Breast epithelium (tissue), 4 donors: ENCODE measurements at regions not wholly inside any gene's neighbourhood (a gene's known extent, or its start where the extent isn't known, plus 50 kb on each side); places are given as distances from the start of the nearest gene placed in this dataset.

Source experiments
- DNase-seq, 2 donors: peaks; one replicate each; pipeline ENCODE4 v3.0.0-alpha.2; 2019; ENCODE audit warnings: low spot score in 2 of 2
- H3K27ac ChIP-seq, 2 donors: fragments of 200-600 bp; sonication (generic) in 1 of 2; one replicate each; pipeline ENCODE4 v1.5.1; 2016 to 2019; ENCODE audit warnings: mild to moderate bottlenecking in 1 of 2
- H3K27me3 ChIP-seq, 2 donors: fragments of 200-600 bp; sonication (generic) in 1 of 2; one replicate each; pipeline versions ENCODE4 v1.5.1 to v1.6.0; 2017 to 2019; ENCODE audit warnings: control low read depth in 1 of 2, mild to moderate bottlenecking in 1 of 2
- H3K36me3 ChIP-seq: fragments of 200-600 bp; one replicate; pipeline ENCODE4 v1.5.1; 2019
- H3K4me1 ChIP-seq, 2 donors: fragments of 200-600 bp; sonication (generic); one replicate each; pipeline ENCODE4 v1.5.1; 2016 to 2019; ENCODE audit warnings: control low read depth in 1 of 2
- H3K4me3 ChIP-seq, 3 donors: fragments of 200-600 bp; sonication (generic); 1 replicate in 2 of 3; 2 replicates in 1 of 3; pipeline ENCODE4 v1.5.1; 2016 to 2019; ENCODE audit warnings: mild to moderate bottlenecking in 3 of 3, moderate library complexity in 2 of 3
- H3K9me3 ChIP-seq, 2 donors: fragments of 200-600 bp; sonication (generic) in 1 of 2; one replicate each; pipeline ENCODE4 v1.5.1; 2016 to 2019; ENCODE audit warnings: control low read depth in 1 of 2
- POLR2A ChIP-seq: fragments of 450-650 bp; IDR thresholded peaks from one replicate; pipeline ENCODE4 v1.6.1; 2016; ENCODE audit warnings: antibody characterized with exemption, mild to moderate bottlenecking, moderate library complexity
- POLR2AphosphoS5 ChIP-seq, 3 donors: sonication (generic); formaldehyde crosslinking; IDR thresholded peaks; one replicate each; pipeline ENCODE4 v1.6.1; 2017; ENCODE audit warnings: antibody characterized with exemption in 3 of 3
- intact Hi-C: fragments of 100-400 bp; cut with DNase I; formaldehyde crosslinking; loops from one replicate; pipeline ENCODE4 v1.15.1; 2023; ENCODE audit warnings: low total_unique reads
- TF ChIP-seq, protein P1 (sequence below), 3 donors: fragments of 450-650 bp; IDR thresholded peaks; one replicate each; pipeline ENCODE4 v1.5.1; 2016 to 2017; ENCODE audit warnings: antibody characterized with exemption in 3 of 3, mild to moderate bottlenecking in 3 of 3, moderate library complexity in 3 of 3

DNA sequence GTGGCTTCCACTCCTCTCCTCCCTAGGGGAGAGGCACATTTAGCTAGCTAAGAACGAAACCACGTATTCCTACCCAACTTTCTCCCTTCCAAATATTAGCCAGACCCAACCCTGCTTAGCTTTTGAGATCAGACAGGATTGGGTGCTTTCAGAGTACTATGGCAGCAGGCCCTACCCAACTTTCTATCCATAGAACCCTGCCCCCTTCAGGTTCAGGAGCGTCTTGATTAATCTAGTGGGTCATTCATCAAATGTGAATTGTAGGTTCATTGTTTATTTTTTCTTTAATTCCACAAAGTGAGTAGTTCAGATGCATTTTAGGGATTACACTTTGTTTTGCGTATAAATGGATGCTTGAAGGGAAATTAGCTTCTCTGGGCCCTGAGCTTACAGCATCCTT, 188.3 kb downstream of the MIB1 start:
- no peak overlapping the region for H3K27ac ChIP-seq
- no peaks in the 10 kb centered on the region for H3K9me3 ChIP-seq
- TF ChIP-seq POLR2AphosphoS5 (IDR thresholded peaks at IDR 0.05) (no peak), POLR2A (no peak)
- TF ChIP-seq, protein P1, sequence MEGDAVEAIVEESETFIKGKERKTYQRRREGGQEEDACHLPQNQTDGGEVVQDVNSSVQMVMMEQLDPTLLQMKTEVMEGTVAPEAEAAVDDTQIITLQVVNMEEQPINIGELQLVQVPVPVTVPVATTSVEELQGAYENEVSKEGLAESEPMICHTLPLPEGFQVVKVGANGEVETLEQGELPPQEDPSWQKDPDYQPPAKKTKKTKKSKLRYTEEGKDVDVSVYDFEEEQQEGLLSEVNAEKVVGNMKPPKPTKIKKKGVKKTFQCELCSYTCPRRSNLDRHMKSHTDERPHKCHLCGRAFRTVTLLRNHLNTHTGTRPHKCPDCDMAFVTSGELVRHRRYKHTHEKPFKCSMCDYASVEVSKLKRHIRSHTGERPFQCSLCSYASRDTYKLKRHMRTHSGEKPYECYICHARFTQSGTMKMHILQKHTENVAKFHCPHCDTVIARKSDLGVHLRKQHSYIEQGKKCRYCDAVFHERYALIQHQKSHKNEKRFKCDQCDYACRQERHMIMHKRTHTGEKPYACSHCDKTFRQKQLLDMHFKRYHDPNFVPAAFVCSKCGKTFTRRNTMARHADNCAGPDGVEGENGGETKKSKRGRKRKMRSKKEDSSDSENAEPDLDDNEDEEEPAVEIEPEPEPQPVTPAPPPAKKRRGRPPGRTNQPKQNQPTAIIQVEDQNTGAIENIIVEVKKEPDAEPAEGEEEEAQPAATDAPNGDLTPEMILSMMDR (IDR thresholded peaks at IDR 0.05) = no peak
- H3K27me3 ChIP-seq = no peaks in the 10 kb centered on the region
- H3K4me3 ChIP-seq = no peak overlapping the region
- H3K36me3 ChIP-seq = no peaks in the 10 kb centered on the region
- no peaks in the 10 kb centered on the region for H3K4me1 ChIP-seq
- intact Hi-C loops = no loop called here
- DNase-seq = no peak

DNA sequence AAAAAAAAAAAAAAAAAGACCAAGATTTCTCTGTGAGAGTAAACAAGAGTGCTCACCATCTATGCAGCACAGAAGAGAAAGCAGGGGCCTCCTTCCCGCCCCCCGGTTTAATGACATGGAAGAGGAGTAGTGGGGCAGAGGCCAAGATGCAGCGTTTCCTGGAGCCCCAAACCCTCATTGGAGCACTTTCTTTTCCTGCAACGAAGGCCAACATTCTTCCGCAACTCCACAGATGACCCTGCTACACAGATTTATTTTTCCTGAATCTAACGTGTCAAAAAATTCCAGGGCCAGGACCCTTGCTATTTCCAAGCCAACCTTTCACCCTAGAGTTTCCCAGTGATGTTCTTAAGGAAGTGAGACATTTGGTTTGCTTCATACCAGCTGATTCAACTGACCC, 189.6 kb downstream of the MIB1 start:
- DNase-seq = no peak
- intact Hi-C loops = no loop called here

DNA sequence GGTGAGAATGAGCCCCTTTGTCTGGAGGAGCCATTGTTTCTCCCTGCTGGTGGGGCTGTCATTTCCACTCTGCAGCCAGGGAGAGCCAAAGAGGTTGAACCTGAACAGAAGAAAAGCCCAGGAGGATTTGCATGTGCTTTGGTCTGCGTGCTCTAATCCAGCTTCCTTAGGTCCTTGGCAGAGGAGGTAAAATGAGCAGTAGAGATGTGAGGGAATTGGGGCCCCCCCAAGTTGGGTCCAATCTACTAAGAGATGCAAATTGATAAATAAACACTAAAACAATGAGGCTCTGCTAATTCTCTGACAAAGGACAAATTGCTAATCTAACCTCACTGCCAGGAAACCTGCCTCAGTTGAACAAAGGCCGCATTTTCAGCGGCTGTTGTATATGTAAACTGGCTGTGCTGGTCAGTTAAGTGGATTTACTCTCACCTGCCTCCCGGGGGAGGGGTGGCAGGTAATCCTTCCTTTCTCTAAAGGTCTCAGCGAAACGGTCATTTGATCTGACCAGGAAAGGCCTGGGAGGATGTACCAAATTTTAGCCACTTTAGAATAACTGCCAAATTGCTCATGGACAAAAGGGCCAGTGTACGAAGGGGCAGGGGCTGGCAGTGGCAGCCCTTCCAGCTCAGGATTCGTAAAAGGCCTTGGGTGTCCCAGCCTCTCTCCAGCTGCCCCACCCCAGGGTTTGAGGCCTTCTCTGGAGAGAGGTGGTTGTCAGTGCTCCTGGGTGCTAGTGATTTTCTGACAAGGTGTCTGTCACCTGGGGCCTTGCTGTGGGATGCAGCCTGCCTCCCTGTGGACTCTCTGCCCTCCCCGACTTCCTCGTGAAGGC, 193.6 kb downstream of the MIB1 start:
- no peaks in the 10 kb centered on the region for H3K27me3 ChIP-seq
- intact Hi-C loops = no loop called here

More for the DNA sequence above, 189.6 kb downstream of the MIB1 start:
- Histone ChIP-seq H3K27me3 (no peaks in the 10 kb centered on the region), H3K9me3 (no peaks in the 10 kb centered on the region), H3K4me1 (no peaks in the 10 kb centered on the region), H3K36me3 (no peaks in the 10 kb centered on the region), H3K4me3 (no peak overlapping the region), H3K27ac (no peak overlapping the region)
- TF ChIP-seq, protein P1 (IDR thresholded peaks at IDR 0.05) = no peak
- TF ChIP-seq POLR2A (no peak), POLR2AphosphoS5 (IDR thresholded peaks at IDR 0.05) (no peak)

DNA sequence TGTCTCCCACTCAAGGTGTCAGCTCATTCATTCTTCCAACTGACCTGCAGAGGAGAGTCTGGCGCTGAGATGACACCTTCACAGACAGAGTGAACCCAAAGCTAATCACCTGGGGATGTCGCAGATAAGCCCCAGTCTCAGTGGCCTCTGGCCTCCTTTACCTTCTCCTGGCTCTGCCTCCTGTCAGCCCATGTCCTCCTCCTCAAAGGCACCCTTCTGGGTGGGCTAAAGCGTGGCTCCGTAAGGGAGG, 194.1 kb downstream of the MIB1 start:
- no peak overlapping the region for H3K27ac ChIP-seq
- H3K9me3 ChIP-seq = no peaks in the 10 kb centered on the region
- intact Hi-C loops = no loop called here
- TF ChIP-seq POLR2A (no peak), POLR2AphosphoS5 (IDR thresholded peaks at IDR 0.05) (no peak)
- TF ChIP-seq, protein P1 (IDR thresholded peaks at IDR 0.05) = no peak
- H3K27me3 ChIP-seq = no peaks in the 10 kb centered on the region
- DNase-seq = no peak
- H3K4me3 ChIP-seq = no peak overlapping the region
- no peaks in the 10 kb centered on the region for H3K4me1 ChIP-seq
- H3K36me3 ChIP-seq = no peaks in the 10 kb centered on the region

More for the DNA sequence above, 193.6 kb downstream of the MIB1 start:
- no peak overlapping the region for H3K4me3 ChIP-seq
- H3K27ac ChIP-seq = no peak overlapping the region
- H3K36me3 ChIP-seq = no peaks in the 10 kb centered on the region
- no peaks in the 10 kb centered on the region for H3K9me3 ChIP-seq
- no peak for DNase-seq
- no peaks in the 10 kb centered on the region for H3K4me1 ChIP-seq
- no peak for TF ChIP-seq POLR2A
- no peak for TF ChIP-seq POLR2AphosphoS5 (IDR thresholded peaks at IDR 0.05)
- TF ChIP-seq, protein P1 (IDR thresholded peaks at IDR 0.05) = no peak

DNA sequence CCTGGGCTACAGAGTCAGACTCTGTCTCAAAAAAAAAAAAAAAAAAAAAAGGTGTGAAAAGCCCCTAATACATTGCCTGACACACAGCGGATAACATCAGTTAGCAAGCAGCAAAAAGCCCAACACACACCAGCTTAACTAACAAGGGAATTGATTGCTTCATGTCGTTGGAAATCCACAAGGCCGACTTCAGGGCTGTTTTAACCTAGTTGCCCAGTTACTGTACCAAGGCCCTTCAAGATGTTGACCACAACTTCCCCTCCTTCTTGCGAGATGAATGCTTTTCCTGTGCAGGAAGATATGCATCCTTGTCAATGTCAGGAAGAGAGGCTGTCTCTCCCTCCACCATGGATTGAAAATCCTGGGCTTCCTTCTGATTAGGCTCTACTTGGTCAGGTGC, 202.9 kb downstream of the MIB1 start:
- no peaks in the 10 kb centered on the region for H3K9me3 ChIP-seq
- no peak for DNase-seq
- no peaks in the 10 kb centered on the region for H3K36me3 ChIP-seq
- no peak overlapping the region for H3K4me3 ChIP-seq
- intact Hi-C loops = no loop called here
- H3K27me3 ChIP-seq = no peaks in the 10 kb centered on the region
- TF ChIP-seq POLR2A (no peak), POLR2AphosphoS5 (IDR thresholded peaks at IDR 0.05) (no peak)
- TF ChIP-seq, protein P1 (IDR thresholded peaks at IDR 0.05) = no peak
- no peak overlapping the region for H3K27ac ChIP-seq
- H3K4me1 ChIP-seq = no peaks in the 10 kb centered on the region
